OCI-LY3 (cell line): ENCODE measurements at regions not wholly inside any gene's neighbourhood (a gene's known extent, or its start where the extent isn't known, plus 50 kb on each side); places are given as distances from the start of the nearest gene placed in this dataset.
A peak's percentile ranks its signal among the peaks of the same experiment; 100 is the strongest.

Source experiments
- H2AFZ ChIP-seq: fragments of 200-600, 300-600 bp; shearing (Covaris generic); 2 replicates; pipeline ENCODE4 v1.6.0; 2014; ENCODE audit warnings: antibody characterized with exemption, low read depth, low read length
- H3K27ac ChIP-seq: fragments of 200-600, 300-600 bp; sonication (generic); 2 replicates; pipeline ENCODE4 v1.5.1; 2014; ENCODE audit warnings: mild to moderate bottlenecking, low read length, moderate library complexity, mixed read lengths
- H3K27me3 ChIP-seq: fragments of 200-600, 300-600 bp; sonication (generic); 2 replicates; pipeline ENCODE4 v1.6.1; 2014; ENCODE audit warnings: low read depth, low read length, mixed read lengths
- H3K36me3 ChIP-seq: fragments of 200-600, 300-600 bp; sonication (generic); replicated peaks from 2 replicates; pipeline ENCODE3; 2014; ENCODE audit warnings: low read depth, low read length, mixed read lengths
- H3K4me1 ChIP-seq: fragments of 300-600, 200-600 bp; sonication (generic); 2 replicates; pipeline ENCODE4 v1.6.1; 2014; ENCODE audit warnings: low read length, mixed read lengths
- H3K4me2 ChIP-seq: fragments of 200-600, 300-600 bp; sonication (generic); 2 replicates; pipeline ENCODE4 v1.6.1; 2014; ENCODE audit warnings: low read length, mixed read lengths
- H3K4me3 ChIP-seq: fragments of 300-600, 200-600 bp; sonication (generic); 2 replicates; pipeline ENCODE4 v1.5.1; 2014; ENCODE audit warnings: antibody characterized with exemption, mild to moderate bottlenecking, low read length, moderate library complexity
- H3K79me2 ChIP-seq: fragments of 300-600, 200-600 bp; shearing (Covaris generic); 2 replicates; pipeline ENCODE4 v1.6.1; 2014; ENCODE audit warnings: mild to moderate bottlenecking, low read length, mixed read lengths
- H3K9ac ChIP-seq: fragments of 300-600, 200-600 bp; shearing (Covaris generic); 2 replicates; pipeline ENCODE4 v1.6.0; 2014; ENCODE audit warnings: mild to moderate bottlenecking, low read length, moderate library complexity
- H3K9me3 ChIP-seq: fragments of 200-600, 300-600 bp; shearing (Covaris generic); 2 replicates; pipeline ENCODE4 v1.6.1; 2014; ENCODE audit warnings: low read length, mixed read lengths; ENCODE audit not compliant: insufficient read depth
- H4K20me1 ChIP-seq: fragments of 200-600, 300-600 bp; sonication (generic); 2 replicates; pipeline ENCODE4 v1.6.1; 2016; ENCODE audit warnings: low read length, mixed read lengths; ENCODE audit not compliant: insufficient read depth
- CTCF ChIP-seq: fragments of 200-600, 300-600 bp; sonication (generic); IDR thresholded peaks from 2 replicates; pipeline ENCODE4 v1.5.1; 2014; ENCODE audit warnings: antibody characterized with exemption, low read length, low read depth
- EZH2phosphoT487 ChIP-seq: fragments of 200-600 bp; shearing (Covaris generic); IDR thresholded peaks from 2 replicates; pipeline ENCODE4 v1.6.1; 2018; ENCODE audit warnings: antibody characterized with exemption, mixed run types, low read depth

GRCh38 chr2:215811003-215811402 lies 202.3 kb downstream of the MREG start:
- Histone ChIP-seq H3K27me3 (peaks cover 18% of the 10 kb centered on the region), H2AFZ (no peak overlapping the region), H3K79me2 (no peaks in the 10 kb centered on the region), H3K9me3 (no peaks in the 10 kb centered on the region), H4K20me1 (peaks cover 2% of the 10 kb centered on the region; the same call in 1 of the 2 replicates), H3K27ac (no peak overlapping the region), H3K4me3 (peak overlapping the region; percentile 20; the same call in 1 of the 2 replicates), H3K9ac (no peak overlapping the region), H3K4me1 (peaks cover 27% of the 10 kb centered on the region), H3K4me2 (peak overlapping the region; percentile 72), H3K36me3 (no peaks in the 10 kb centered on the region)
- TF ChIP-seq CTCF (no peak), EZH2phosphoT487 (no peak)

GRCh38 chr2:215808996-215809395 lies 204.4 kb downstream of the MREG start:
- no peaks in the 10 kb centered on the region for H3K36me3 ChIP-seq
- 0 out of 2 replicates have a peak overlapping the region, but pooled peaks have one; percentile 5 for H3K4me2 ChIP-seq
- no peaks in the 10 kb centered on the region for H3K9me3 ChIP-seq
- H3K79me2 ChIP-seq = no peaks in the 10 kb centered on the region
- H4K20me1 ChIP-seq = peaks cover 2% of the 10 kb centered on the region; the same call in 1 of the 2 replicates
- TF ChIP-seq CTCF (no peak), EZH2phosphoT487 (no peak)
- H3K9ac ChIP-seq = no peak overlapping the region
- no peak overlapping the region for H2AFZ ChIP-seq
- peaks cover 18% of the 10 kb centered on the region for H3K27me3 ChIP-seq
- H3K4me3 ChIP-seq = no peak overlapping the region
- peaks cover 27% of the 10 kb centered on the region for H3K4me1 ChIP-seq
- no peak overlapping the region for H3K27ac ChIP-seq

- no peak overlapping the region for H2AFZ ChIP-seq
- no peaks in the 10 kb centered on the region for H3K9me3 ChIP-seq
- H3K27ac ChIP-seq = no peak overlapping the region
- H3K4me2 ChIP-seq = peak overlapping the region; percentile 5
- H3K79me2 ChIP-seq = no peaks in the 10 kb centered on the region
- H3K4me1 ChIP-seq = peaks cover 27% of the 10 kb centered on the region
- H3K9ac ChIP-seq = no peak overlapping the region
- H4K20me1 ChIP-seq = peaks cover 2% of the 10 kb centered on the region; the same call in 1 of the 2 replicates
- peaks cover 13% of the 10 kb centered on the region for H3K27me3 ChIP-seq
- no peaks in the 10 kb centered on the region for H3K36me3 ChIP-seq
- TF ChIP-seq EZH2phosphoT487 = no peak
- no peak for TF ChIP-seq CTCF
- no peak overlapping the region for H3K4me3 ChIP-seq
Observed at GRCh38 chr2:215808194-215808593, 205.2 kb downstream of the MREG start.

- Histone ChIP-seq H3K27ac (no peak overlapping the region), H3K27me3 (no peaks in the 10 kb centered on the region), H3K79me2 (no peaks in the 10 kb centered on the region), H4K20me1 (no peaks in the 10 kb centered on the region), H3K4me1 (peaks cover 9% of the 10 kb centered on the region; the same call in 1 of the 2 replicates), H3K4me2 (no peak overlapping the region), H3K9ac (no peak overlapping the region), H3K4me3 (no peak overlapping the region), H3K36me3 (no peaks in the 10 kb centered on the region), H2AFZ (no peak overlapping the region), H3K9me3 (no peaks in the 10 kb centered on the region)
- TF ChIP-seq CTCF = no peak
- no peak for TF ChIP-seq EZH2phosphoT487
Observed at GRCh38 chr2:215805493-215805892, 207.9 kb downstream of the MREG start.
